GM12878 (cell line): ENCODE measurements at regions not wholly inside any gene's neighbourhood (a gene's known extent, or its start where the extent isn't known, plus 50 kb on each side); places are given as distances from the start of the nearest gene placed in this dataset.

Experiments used
- CEBPB ChIP-seq, 2 experiments: fragments of 150-350 bp in 1 of 2; IDR thresholded peaks; 2 replicates each; pipeline ENCODE4 v1.6.1; 2012 to 2014; ENCODE audit warnings: low read depth in 2 of 2, low read length in 2 of 2, borderline replicate concordance in 1 of 2, inconsistent platforms in 1 of 2
- MXI1 ChIP-seq: fragments of 150-350 bp; IDR thresholded peaks from 2 replicates; pipeline ENCODE4 v1.6.1; 2011; ENCODE audit warnings: low read depth, mild to moderate bottlenecking, inconsistent platforms, low read length, improper control_type of control experiment
- SMC3 ChIP-seq: IDR thresholded peaks from 2 replicates; pipeline ENCODE4 v1.6.1; 2011; ENCODE audit warnings: low read length, improper control_type of control experiment, borderline replicate concordance
- TAF1 ChIP-seq: IDR thresholded peaks from 2 replicates; pipeline ENCODE4 v1.6.1; 2011; ENCODE audit warnings: mild to moderate bottlenecking, low read depth, low read length, borderline replicate concordance
- ZNF592 ChIP-seq: fragments of 450-650 bp; IDR thresholded peaks from 2 replicates; pipeline ENCODE4 v1.6.1; 2017; ENCODE audit warnings: mild to moderate bottlenecking, moderate library complexity

GRCh38 chr11:87645626-87646025, 529.6 kb downstream of the RAB38 start:
- TF ChIP-seq MXI1 (no peak), ZNF592 (no peak), CEBPB (IDR thresholded peaks at IDR 0.05; ENCODE audit: borderline replicate concordance in 1 of 2, low read depth in 2 of 2, low read length in 2 of 2) (no peak), SMC3 (no peak), TAF1 (no peak)
